ENCODE measurements at regions not wholly inside any gene's neighbourhood (a gene's known extent, or its start where the extent isn't known, plus 50 kb on each side); places are given as distances from the start of the nearest gene placed in this dataset.

DNA sequence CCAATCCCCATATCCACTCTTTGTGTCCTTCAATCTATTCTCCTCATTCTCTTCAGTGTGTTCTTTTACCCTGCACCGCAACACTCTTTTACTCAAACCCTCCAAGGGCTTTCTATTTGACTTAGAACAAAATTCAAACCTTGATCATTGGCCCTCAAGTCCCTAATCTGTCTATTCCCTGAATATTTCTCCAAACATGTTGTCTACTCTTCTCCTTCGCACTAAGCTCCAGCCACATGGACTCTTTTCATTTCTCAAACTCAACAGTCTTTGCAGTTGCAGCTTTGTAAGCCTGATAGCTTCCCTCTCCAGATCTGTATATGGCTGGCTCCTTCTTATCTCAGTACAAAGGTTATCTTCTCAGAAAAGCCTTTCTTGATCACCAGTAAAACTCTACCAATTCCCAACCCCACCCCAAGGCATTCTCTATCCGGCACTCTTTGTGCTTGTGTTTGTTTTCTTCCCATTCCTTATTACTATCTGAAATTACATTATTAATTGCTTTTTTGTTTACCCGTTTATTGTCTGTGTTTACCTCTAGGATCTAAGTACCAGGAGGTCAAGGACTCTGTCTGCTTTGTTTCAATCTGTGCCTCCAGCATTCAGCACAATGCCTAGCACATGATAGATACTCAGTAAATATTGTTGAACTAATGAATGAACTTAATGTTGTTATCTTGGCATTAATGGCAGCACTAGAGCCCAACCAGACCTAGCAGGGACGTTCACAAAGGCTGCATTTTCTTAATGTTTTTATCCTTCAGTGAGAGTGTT is 147.4 kb downstream of the BBOX1 start:
- POLR2A ChIA-PET: no interaction called here
- DNase-seq (ENCODE audit: low read depth, low spot score): no peak
- TF ChIP-seq TCF7L2 (IDR thresholded peaks at IDR 0.05; ENCODE audit: low read depth, low read length) (no peak), CTCF (IDR thresholded peaks at IDR 0.05) (no peak), POLR2AphosphoS5 (IDR thresholded peaks at IDR 0.05; ENCODE audit: low read depth, low read length) (no peak), SIN3A (IDR thresholded peaks at IDR 0.05; ENCODE audit: borderline replicate concordance, insufficient read depth, low read depth, low read length) (no peak)
- TF ChIP-seq, protein P1, sequence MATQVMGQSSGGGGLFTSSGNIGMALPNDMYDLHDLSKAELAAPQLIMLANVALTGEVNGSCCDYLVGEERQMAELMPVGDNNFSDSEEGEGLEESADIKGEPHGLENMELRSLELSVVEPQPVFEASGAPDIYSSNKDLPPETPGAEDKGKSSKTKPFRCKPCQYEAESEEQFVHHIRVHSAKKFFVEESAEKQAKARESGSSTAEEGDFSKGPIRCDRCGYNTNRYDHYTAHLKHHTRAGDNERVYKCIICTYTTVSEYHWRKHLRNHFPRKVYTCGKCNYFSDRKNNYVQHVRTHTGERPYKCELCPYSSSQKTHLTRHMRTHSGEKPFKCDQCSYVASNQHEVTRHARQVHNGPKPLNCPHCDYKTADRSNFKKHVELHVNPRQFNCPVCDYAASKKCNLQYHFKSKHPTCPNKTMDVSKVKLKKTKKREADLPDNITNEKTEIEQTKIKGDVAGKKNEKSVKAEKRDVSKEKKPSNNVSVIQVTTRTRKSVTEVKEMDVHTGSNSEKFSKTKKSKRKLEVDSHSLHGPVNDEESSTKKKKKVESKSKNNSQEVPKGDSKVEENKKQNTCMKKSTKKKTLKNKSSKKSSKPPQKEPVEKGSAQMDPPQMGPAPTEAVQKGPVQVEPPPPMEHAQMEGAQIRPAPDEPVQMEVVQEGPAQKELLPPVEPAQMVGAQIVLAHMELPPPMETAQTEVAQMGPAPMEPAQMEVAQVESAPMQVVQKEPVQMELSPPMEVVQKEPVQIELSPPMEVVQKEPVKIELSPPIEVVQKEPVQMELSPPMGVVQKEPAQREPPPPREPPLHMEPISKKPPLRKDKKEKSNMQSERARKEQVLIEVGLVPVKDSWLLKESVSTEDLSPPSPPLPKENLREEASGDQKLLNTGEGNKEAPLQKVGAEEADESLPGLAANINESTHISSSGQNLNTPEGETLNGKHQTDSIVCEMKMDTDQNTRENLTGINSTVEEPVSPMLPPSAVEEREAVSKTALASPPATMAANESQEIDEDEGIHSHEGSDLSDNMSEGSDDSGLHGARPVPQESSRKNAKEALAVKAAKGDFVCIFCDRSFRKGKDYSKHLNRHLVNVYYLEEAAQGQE (IDR thresholded peaks at IDR 0.05; ENCODE audit: insufficient read depth in 1 of 2, low read depth in 2 of 2, low read length in 1 of 2): no peak
- H3K4me3 ChIP-seq (ENCODE audit: low read depth in 2 of 2, low read length in 2 of 2): no peak overlapping the region
- H3K27me3 ChIP-seq (ENCODE audit: control insufficient read depth, insufficient read depth, low read length): no peaks in the 10 kb centered on the region
- intact Hi-C loops (cut with micrococcal nuclease; ENCODE audit: unreplicated experiment) (loop anchor here (10.0 kb wide), 1 partner anchor 177 kb away; the partner anchor contains the start of gene CCDC34), in situ Hi-C loops (cut with HindIII; ENCODE audit: low pct_unique_long_range_greater_than_20kb, low sequenced_read_pairs) (no loop called here)
- CTCF ChIA-PET: interaction anchor here (1.3 kb wide), 1 partner anchor 108 kb away, joined by 4 read pairs; no protein-coding TSS in a partner anchor
- peaks cover 4% of the 10 kb centered on the region for H3K4me1 ChIP-seq (ENCODE audit: control insufficient read depth, insufficient read depth, low read length)
- H3K27ac ChIP-seq (ENCODE audit: low read length): peak overlapping the region; percentile 75
- no peaks in the 10 kb centered on the region for H3K36me3 ChIP-seq (ENCODE audit: control insufficient read depth, insufficient read depth, low read length)
- no TSS peak for BruUV-seq (replicated peaks)
- peaks cover 6% of the 10 kb centered on the region; the same call in 1 of the 2 replicates for H3K9me3 ChIP-seq (ENCODE audit: control insufficient read depth, insufficient read depth, low read depth, low read length)
- ATAC-seq: no peak

- Histone ChIP-seq H3K9me3 (ENCODE audit: control insufficient read depth, insufficient read depth, low read depth, low read length) (peaks cover 6% of the 10 kb centered on the region; the same call in 1 of the 2 replicates), H3K27me3 (ENCODE audit: control insufficient read depth, insufficient read depth, low read length) (no peaks in the 10 kb centered on the region), H3K4me3 (ENCODE audit: low read depth in 2 of 2, low read length in 2 of 2) (no peak overlapping the region), H3K4me1 (ENCODE audit: control insufficient read depth, insufficient read depth, low read length) (peaks cover 4% of the 10 kb centered on the region), H3K27ac (ENCODE audit: low read length) (peak overlapping the region; percentile 75), H3K36me3 (ENCODE audit: control insufficient read depth, insufficient read depth, low read length) (no peaks in the 10 kb centered on the region)
- DNase-seq (ENCODE audit: low read depth, low spot score): no peak
- no peak for TF ChIP-seq TCF7L2 (IDR thresholded peaks at IDR 0.05; ENCODE audit: low read depth, low read length)
- ChIA-PET POLR2A (no interaction called here), CTCF (interaction anchor here (1.3 kb wide), 1 partner anchor 109 kb away, joined by 4 read pairs; no protein-coding TSS in a partner anchor)
- in situ Hi-C loops (cut with HindIII; ENCODE audit: low pct_unique_long_range_greater_than_20kb, low sequenced_read_pairs): no loop called here
- BruUV-seq (replicated peaks): no TSS peak
- no peak for ATAC-seq
- intact Hi-C loops (cut with micrococcal nuclease; ENCODE audit: unreplicated experiment): loop anchor here (10.0 kb wide), 1 partner anchor 178 kb away; the partner anchor contains the start of gene CCDC34
These were observed 146.6 kb downstream of the BBOX1 start for GRCh38 chr11:27187075-27187847.
